ENCODE measurements at regions not wholly inside any gene's neighbourhood (a gene's known extent, or its start where the extent isn't known, plus 50 kb on each side); places are given as distances from the start of the nearest gene placed in this dataset.

DNA sequence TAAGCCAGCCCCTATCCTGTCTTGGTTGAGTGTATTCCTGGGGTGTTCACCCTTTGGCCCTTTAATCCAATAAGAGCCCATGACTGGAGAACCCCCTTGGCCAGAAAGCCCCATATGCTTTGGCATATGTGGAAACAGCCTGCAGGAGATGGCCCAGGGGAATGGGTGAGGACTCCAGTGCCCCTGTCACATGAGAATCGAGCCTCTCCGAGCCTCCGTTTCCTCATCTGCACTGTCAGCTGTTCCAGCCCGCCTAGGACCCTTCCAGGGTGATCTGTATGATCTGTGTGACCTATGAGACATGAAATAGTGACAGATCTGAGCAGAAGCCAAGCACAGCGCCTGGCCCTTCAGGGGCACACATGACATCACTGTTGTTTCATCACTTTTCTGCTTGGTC lies 300.7 kb downstream of the ZNF536 start:
- no peak for DNase-seq

DNA sequence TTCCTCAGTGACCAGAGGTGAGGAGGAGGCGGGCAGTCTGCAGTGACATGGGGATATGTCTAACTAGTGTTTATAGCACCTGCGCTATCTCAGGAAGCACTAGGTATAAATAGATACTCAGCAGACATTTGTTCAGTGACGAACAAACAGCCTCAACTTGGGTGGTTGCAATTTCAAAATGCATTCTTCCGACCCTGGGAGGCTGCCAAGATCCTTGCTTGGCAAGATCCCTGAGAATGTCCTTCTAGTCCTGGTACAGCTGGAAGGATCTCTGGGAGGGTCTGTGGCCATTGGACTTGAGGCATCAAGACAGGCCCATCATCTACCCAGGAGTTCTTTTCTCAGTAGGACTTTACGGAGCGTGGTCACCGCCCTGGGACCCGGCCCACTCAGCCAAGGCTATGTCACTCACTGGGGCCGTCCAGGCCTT lies 299.5 kb downstream of the ZNF536 start:
- no peak for DNase-seq

DNA sequence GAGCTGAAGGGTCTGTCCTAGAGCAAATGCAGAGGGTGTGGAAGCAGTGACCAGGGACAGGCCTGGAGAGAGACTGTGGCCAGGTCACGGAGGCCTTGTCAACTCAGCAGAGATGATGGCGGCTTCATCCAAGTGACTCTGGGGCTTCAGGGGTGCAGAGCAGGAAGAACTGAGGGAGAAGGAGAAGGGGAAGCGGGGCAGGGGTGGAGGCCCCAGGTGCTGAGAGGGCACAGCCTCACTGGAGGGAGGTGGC lies 299.1 kb downstream of the ZNF536 start:
- DNase-seq: no peak

DNA sequence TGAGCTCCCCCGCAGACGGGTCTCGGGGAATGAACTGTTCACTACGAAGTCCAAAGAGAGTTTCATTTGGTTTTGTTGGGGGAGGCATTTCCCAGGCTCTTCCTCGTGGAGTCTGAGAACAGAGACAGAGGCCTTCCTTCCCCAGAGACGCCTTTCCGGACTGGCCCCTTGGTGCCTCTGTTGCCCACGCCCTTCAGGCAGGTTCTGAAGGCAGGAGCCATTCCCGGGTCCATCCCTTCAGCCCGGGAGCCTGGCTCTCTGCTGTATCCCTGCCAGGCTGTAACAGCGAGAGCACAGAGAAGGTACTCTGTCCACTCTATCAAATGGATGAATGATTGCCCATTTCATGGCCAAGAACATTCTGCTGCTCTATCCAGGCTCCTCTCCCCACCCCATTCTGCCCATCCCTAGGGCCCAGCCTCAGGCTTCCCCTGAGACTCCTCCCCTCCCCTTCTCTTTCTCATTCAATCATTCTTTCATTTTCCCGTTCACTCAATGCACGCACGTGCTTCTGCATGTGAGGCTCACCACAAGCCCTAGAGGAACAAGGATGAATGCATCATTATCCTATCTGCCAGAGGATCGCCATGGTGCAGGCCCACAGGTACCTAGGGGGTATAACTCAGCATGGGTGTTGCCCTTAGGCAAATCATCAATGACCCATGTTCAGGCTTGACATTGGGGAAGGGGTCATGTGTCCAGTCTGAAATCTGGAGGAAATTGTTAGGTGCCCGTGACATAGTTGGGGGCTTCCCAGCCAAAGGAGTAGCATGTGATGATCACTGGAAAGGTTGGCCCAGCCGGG lies 298.6 kb downstream of the ZNF536 start:
- DNase-seq: no peak

DNA sequence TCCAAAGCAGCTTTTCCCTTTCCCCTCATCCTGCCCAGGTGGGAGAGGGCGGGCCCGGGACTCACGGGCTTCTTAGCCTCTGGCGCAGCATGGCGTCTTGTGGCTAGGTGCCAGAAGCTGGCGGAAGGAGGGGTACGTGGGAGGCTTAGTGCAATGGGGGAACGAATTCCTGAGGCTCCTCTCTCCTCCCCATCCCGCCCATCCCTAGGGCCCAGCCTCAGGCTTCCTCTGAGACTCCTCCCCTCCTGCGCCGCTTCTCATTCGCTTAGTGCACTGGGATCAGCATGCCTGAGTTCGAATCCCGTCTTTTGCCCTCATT lies 297.8 kb downstream of the ZNF536 start:
- no peak for DNase-seq

DNA sequence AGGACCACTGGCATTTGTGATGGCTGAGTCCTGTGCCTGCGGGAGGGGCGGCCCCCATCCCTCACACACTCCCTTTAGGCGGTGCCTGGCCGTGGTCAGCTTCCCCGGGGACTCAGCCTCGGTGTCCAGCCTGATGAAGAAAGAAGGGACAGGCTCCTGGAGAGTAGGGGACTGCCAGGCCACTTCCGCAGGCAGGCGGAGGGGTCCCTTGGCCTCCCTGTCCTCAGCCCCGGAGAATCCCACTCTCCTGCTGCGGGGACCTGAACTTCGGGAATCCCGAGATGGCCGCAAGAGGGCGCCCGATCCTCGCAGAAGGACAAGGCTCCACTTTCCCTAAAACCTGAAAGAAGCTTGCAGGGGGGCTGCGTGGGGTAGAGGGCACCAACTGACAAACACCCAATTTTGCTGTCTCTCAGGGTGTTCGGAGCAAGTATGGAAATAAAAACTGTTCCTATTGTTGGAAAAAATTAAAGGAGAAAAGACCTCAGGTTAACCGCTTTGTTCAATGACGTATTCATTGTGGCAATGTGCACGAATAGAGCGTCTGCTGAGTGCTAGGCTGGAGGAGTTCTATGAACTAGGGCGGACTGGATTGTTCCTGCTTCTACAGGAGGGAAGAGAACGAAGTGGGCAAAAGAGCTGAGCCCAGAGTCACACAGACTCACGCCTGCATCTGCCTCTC lies 297.3 kb downstream of the ZNF536 start:
- peak; percentile 78 for DNase-seq

DNA sequence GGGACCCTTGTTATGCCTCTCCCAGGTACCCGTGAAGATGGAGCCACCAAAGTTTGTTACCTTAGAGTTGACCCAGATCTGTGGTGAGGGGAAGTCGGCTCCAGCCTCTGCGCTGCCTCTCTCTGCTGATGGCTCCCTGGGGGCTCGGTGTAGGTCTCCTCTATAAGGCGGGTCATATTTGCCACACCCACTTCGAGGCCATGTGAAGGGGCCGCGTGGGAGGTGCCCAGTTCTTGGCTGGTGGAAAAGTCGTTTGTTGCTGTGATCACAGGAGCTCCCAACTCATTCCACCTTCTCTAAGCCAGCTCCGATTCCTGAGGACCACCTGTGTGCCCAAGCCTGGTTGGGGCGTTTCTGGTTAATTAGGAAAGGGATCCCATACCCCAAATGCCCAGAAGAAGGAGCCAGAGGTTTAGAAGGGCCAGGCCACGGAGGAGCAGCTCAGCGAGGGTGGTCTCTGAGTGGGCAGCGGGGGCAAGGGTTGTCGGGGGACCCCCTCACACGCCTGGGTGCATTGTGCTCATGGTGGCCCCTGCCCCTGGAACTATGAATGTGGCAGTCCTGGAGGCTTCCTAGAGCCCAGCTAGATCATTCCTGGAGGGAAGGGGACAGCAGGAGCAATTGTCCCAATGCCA lies 296.5 kb downstream of the ZNF536 start:
- DNase-seq: no peak

DNA sequence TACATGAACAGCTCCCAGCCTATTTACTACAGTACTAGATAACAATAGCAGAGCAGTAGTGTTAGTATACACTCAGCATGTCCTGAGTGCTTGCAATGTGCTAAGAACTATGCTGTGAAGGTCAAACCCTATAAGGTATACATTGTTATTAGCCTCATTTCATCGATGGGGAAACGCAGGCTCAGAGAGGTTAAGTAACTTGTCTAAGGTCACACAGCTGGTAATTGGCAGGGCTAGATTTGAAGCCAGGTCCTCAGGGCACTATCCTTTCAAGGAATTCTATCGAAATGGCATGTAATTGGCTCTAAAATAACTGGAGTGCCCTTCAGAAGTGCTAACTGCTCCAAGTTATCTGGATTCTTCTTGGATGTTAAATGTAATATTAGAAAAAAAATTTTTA lies 295.6 kb downstream of the ZNF536 start:
- DNase-seq: no peak

DNA sequence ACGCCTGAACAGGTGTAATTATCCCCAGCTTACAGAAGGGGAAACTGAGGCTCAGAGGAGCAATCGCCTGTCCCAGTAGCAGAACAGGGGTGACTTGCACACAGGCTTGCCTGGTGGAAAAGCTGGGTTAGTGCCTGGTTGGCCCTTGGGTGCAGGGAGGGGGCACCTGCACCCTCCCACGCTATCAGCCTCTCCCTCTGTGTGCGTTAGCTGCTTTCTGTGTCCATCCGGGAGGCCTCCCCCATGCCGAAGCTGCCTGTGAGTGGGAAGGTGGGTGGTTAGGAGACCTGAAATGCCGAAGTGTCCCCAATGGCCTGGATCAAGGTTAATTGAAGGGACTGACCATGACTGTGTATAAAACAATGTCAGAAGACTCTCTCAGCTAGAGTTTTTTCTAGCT lies 295.0 kb downstream of the ZNF536 start:
- DNase-seq: no peak

DNA sequence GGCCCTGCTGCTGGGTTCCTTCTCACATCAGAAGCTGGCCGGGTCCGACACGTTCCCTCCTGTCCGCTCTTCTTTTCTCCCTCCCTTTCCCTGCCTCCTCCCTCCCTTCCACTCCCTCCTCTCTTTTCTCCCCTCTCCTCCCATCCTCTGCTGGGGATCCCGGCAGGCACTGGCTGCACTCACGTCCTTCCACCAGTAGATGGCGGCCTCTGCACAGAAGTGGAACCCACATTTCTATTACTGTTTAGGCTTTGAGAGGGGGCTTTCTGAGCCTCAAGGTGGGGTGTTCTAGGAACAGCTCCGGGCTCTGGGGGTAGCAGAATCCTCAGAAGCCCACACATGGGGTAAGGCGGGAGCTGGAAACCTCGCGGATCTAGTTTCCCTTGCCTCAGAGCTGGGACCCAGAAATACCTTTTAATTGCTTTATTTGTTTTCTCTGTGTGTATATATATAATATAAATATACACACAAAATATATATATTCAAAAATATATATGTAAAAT lies 294.2 kb downstream of the ZNF536 start:
- DNase-seq: peak; percentile 71

DNA sequence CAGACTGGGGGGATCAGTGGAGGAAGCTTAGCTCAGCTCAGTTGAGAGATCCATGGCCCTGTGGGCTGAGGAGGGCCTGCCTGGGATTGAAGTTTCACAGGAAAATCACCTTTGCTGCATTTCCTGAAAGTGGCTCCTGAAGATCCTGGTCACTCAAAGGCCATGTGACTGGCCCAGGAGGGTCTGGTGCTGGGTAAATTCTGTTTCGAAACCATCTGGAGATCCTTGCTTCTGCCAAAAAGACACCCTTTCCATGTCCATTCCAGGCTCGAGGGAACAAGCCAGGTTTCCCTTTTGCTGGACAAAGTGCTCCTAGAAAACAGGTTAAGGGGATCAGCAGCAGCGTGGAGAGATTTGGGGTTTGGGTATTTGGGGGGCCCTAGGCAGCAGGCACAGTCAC lies 293.3 kb downstream of the ZNF536 start:
- no peak for DNase-seq

DNA sequence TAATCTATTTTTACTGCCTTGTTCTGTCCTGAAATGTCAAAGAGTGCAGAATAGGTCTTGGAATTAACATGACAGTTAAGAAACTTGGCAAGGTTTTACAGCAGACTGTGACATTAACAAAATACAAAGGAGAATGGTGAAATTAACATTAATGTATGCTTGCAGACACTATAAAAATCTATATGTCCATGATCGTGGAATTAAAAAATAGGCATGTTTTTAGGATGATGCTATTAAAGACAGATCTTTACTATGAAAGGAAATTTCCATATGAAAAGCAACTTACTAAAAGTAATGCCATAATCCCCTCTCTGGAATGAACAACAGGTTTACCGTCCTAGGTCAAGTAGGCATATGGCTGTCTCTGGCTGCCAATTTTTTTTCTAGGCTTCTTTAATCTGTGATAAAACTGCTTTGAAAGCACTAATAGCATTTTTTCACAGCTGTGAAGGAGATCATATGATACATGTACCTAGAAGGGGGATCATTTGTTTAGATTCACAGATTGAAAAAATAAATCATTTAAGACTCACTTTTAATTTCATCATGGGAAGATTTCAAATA lies 291.5 kb downstream of the ZNF536 start:
- no peak for DNase-seq

DNA sequence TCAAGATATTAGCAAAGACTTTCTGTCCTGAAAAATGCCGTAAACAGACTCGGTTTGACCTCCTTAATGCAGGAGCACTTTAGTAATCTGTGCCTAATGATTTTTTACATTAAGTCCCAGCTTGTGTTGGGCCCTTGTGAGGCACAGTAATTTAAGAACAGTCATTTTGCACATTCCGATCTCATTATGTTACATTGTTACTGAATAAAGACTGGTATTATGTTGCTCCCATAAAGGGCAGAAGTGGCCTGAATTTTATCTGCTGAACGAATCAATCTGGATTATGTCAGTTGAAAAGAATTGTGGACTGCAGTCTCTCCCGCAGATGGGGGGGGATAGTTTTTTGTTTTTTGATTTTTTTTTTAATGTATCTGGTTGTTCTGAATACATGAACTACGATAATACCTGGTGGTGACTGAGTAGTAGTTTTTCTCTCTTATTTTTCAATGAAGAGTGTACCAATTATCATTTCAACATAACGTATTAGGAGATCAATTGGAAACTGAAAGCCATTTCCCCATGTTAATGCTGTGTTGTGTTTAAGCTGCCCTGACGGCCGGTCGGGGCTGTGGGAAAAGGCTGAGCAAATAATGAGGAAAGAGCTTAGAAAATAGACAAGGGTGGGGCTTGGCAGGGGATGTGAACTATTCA lies 290.2 kb downstream of the ZNF536 start:
- no peak for DNase-seq

DNA sequence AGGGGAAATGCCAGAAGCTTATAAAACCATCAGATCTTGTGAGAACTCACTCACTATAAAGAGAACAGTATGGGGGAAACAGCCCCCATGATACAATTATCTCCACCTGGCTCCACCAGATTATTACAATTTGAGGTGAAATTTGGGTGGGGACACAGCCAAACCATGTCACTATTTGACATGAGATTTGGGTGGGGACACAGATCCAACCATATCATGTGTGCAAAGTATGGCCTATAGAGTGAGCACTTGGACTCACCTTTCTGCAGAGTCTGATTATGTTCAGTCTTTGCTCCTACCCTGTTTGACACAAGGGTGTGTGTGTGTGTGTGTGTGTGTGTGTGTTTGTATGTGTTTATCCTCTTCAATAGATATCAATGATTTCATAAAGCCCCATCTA lies 287.5 kb downstream of the ZNF536 start:
- DNase-seq: no peak

DNA sequence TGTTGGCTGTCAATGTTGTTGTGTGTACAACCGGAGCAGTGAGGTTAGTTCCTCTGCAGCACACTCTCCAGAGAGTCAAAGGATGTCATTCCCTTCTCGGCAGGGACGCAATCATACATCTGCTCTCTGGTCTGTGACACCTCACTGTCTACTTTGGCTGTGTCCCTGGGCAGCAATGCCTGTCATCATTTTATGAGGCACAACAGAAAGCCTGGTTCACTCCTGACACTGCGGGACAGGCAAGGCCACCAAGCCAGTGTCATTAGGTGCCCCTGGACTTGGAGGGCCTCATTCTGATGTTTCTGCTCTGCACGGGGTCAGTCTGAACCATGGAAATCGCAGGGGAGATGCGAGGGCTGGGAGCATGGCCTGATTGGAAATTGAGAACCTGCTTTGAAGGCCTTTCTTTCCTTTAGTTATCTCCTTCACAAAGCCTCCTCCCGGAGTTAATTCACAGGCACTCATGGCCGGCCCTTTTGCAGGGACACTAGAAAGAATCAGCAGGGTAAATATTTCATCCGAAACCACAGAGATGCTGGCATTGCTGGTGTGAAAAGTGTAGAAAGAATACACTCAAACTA lies 284.4 kb downstream of the ZNF536 start:
- peak; percentile 24 for DNase-seq

DNA sequence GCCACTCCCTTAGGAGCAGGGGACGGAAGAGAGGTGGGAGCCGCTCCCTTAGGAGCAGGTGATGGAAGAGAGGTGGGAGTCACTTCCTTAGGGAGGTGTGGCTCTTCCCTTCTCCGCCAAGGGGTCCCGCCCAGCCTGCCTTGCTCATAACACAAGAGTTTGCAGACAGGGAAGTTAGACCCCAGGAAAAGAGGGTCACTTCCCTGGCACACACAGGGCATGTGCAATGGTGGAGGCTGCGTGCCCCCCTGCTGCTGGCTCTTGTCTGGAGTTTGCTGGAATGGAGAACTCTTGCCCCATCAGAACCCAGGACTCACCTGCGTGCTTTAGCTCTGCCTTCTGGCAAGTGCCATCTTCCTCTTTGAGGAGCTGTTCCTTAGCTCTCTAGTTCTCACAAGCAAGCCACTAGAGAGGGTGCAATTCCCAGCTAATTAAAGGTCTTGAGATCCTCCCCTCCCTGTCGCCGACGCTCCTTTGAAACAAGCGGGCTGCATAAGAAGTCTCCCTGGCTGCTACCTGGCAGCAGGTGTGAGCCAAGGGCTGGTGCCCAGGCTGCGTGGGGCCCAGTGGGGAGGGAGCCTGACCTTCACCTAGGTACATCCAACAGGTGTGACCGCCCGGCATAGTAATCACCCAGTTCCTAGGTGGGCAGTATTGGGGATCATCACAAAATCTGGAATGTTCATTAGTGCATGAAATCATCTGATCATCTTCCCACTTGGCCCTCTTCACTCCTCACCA lies 281.6 kb downstream of the ZNF536 start:
- DNase-seq: peak; percentile 28

DNA sequence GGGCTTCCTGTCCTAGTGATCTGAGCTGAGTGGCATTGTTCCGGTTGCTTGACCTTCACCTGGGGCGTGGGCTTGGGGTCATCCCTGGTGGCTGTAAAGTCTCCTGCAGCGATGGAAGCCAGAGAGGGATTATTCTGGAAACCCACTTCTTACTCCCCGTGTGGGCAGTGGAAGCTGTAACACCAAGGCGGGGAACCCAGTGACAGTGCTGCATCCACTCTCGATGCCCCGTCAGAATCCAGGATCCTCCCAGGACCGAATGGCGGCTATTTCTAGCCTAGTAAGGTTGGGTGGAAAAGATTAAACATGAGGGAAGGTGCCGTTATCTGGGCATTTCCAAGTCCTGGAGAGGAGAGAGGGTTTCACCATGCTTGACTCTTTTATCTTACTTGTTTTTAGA lies 280.6 kb downstream of the ZNF536 start:
- DNase-seq: peak; percentile 17

DNA sequence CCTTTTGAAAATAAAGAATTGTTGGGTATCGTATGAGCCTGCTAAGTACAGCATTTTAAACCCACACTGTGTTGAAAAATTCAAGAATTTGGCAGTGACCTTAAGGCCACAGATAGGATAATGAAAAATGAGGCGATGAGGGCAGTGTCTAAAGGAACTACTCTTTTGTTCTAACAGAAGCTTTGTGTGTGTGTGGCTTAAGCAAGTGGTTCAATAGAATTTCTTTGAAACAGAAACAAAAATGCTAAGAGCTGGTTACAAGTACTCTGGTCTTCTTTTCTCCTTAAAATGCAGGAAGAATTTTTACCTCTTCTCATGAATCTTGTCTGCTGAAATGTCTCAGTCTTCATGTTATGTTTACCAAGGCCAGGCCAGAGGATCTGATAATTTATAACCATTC lies 279.5 kb downstream of the ZNF536 start:
- no peak for DNase-seq

DNA sequence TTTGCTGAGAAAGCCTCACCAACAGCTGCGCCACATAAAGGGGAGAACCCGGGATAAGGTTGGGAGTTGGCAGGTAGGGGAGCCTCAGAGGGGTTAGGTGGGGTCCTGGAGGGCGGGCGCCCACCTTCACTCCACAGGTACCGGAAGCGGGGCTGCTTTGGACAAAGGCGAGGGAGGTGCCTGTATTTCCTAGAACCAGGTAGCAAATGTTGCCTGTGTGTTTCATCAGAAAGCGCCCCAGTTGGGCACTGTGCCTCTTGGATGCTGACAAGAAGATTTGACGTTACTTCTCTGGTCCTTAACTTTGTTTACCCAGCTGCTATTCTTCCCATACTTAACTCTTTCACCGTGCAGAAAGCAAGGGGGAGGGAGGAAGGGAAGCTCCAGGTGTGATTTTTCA lies 278.9 kb downstream of the ZNF536 start:
- peak; percentile 33 for DNase-seq

DNA sequence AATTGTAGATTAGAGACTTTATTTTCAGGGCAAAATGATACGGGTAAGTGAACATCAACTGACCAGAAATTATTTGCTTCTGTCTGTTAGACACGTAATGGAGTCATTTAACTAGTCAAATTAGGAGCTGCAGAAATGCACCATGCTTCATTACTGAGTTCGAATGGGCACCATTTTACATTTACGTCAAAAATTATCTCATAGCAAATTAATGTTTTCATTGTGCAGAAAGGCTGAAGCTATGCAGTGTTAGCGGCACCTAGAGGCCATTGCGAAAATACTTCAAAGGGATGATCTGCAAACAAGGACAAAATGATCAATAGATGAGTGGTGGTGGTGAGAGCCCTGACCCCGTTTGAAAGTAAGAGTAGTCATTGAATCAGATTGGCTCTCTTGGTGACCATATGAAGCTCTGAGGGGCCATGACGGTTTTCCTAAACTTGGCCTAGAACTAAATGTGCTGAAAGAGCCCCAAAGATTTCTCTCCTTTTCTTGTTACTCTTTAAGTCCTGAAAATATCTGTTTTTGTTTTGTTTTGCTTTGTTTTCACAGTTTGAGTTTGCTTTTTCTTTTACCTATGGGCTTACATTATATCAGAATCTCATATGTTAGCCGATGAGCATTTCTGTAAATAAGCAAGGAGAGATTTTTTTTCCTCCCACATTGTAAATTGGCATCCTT lies 277.9 kb downstream of the ZNF536 start:
- DNase-seq: peak; percentile 52
